HUES64 (cell line): ENCODE measurements at regions not wholly inside any gene's neighbourhood (a gene's known extent, or its start where the extent isn't known, plus 50 kb on each side); places are given as distances from the start of the nearest gene placed in this dataset.
"Not testable (repeated sequence)": the region's sequence is repeated elsewhere in the genome, so short reads cannot be mapped to it uniquely, and the experiment has no call there.

Experiments
- H3K27ac ChIP-seq: 2 replicates; pipeline ENCODE4 v1.7.0; 2013; ENCODE audit warnings: low read depth, low read length, inconsistent platforms
- H3K27me3 ChIP-seq: 2 replicates; pipeline ENCODE4 v1.6.1; 2013; ENCODE audit warnings: mild to moderate bottlenecking, low read length; ENCODE audit not compliant: insufficient read depth
- H3K36me3 ChIP-seq: 2 replicates; pipeline ENCODE4 v1.6.1; 2013; ENCODE audit warnings: mild to moderate bottlenecking, low read length; ENCODE audit not compliant: insufficient read depth
- H3K4me1 ChIP-seq: 2 replicates; pipeline ENCODE4 v1.6.1; 2013; ENCODE audit warnings: mild to moderate bottlenecking, low read length, moderate library complexity; ENCODE audit not compliant: insufficient read depth
- H3K4me3 ChIP-seq: 2 replicates; pipeline ENCODE4 v1.5.1; 2013; ENCODE audit warnings: mild to moderate bottlenecking, low read length, moderate library complexity
- H3K9ac ChIP-seq: 2 replicates; pipeline ENCODE4 v1.6.1; 2013; ENCODE audit warnings: mild to moderate bottlenecking, low read depth, low read length
- H3K9me3 ChIP-seq: 2 replicates; pipeline ENCODE4 v1.6.1; 2013; ENCODE audit warnings: low read depth, low read length; ENCODE audit not compliant: insufficient read depth
- WGBS: fragments of 150-250, 120-280 bp; methylation state at CpG from one replicate; pipeline ENCODE4 v1.1.7; 2013; ENCODE audit warnings: missing lambda C conversion rate; 5-methylcytosine and 5-hydroxymethylcytosine counted together

DNA sequence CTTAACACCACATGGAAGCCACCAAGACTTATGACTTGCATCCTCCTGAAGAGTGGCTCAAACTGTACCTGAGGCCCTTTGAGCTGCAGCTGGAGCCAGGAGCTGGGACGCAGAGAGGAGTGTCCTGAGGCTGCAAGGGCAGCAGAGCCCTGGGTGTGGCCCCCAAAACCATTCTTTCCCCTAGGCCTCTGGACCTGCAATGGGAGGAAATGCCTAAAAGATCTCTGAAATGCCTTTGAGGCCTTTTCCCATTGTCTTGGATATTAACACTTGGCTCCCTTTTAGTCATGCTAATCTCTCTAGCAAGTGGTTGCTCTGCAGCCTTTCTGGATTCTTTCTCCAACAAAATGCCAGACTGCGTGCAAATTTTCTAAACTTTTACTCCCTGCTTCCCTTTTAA is 156.1 kb downstream of the SLC38A4 start:
- 11% methylated on average over 2 of the region's 2 CpGs for WGBS
- Histone ChIP-seq H3K4me1 (peaks cover 18% of the 10 kb centered on the region), H3K9me3 (peaks cover 15% of the 10 kb centered on the region), H3K27ac (peak overlapping the region; percentile 91), H3K9ac (peak overlapping the region; percentile 40; the same call in 1 of the 2 replicates), H3K36me3 (no peaks in the 10 kb centered on the region), H3K4me3 (peak overlapping the region; percentile 26), H3K27me3 (no peaks in the 10 kb centered on the region)

DNA sequence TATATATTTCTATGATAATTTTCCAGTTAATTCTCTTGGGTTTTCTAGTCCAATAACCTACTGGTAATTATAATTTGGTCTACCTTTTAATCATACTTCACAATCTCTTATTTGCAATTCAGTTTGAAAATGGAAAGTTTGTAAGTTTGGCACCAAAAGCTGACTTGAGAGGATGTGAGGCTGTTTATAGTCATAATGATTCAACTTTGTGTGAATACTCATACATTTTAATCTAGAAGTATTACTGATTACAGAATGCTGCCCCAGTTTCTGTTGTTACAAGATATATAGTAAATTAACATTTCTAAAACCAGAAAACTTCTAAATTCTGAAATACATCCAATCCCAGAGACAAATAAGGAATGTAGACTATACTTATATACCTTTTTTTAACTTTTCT is 158.2 kb downstream of the SLC38A4 start:
- Histone ChIP-seq H3K4me3 (no peak overlapping the region), H3K4me1 (peaks cover 22% of the 10 kb centered on the region), H3K27ac (no peak overlapping the region), H3K9me3 (peaks cover 15% of the 10 kb centered on the region), H3K27me3 (no peaks in the 10 kb centered on the region), H3K36me3 (no peaks in the 10 kb centered on the region), H3K9ac (no peak overlapping the region)

DNA sequence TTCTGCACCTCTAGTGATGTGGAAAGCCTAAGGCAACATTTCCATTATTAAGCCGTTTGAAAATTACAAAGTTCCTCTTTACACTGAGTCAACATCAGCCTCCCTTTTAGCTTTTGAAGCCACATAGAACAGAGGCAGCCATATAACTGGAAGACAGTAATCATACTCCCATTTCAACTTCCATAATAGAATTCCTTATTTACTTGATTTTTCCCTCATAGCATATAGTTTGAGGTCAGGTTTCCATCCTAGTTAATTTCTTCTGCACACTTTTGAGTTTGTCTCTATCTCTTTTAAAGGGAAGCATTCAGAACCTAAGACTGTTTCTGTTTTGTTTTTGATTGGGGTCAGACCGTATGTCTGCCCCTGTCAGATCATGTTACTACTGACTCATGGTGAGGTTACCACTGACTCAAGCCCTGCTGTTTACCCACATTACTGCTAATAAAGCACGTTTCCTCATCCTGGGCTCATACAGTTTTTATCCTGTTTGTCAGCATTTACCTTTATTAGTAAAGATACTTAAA is 161.0 kb downstream of the SLC38A4 start:
- Histone ChIP-seq H3K4me1 (peaks cover 28% of the 10 kb centered on the region), H3K4me3 (no peak overlapping the region), H3K36me3 (no peaks in the 10 kb centered on the region), H3K27me3 (no peaks in the 10 kb centered on the region), H3K9me3 (peaks cover 15% of the 10 kb centered on the region), H3K9ac (no peak overlapping the region), H3K27ac (no peak overlapping the region)
- WGBS: 48% methylated on average over 3 of the region's 3 CpGs

DNA sequence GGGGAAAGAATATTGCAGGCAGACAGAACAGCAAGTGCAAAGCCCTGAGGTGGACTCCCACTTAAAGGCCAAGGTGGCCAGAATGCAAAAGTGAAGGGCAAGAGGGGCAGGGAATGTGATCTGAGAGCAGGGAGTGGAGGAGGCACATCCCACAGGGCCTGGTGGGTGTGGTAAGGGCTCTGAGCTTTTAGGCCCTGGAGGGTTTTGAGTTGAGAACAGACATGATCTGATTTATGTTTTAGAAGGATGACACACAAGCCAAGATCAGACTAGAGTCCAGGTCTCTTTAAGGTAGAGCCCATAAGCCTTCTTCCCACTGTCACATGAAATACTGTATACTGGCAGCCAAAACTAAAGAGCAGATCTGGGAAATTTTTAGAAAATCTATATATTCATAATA is 162.5 kb downstream of the SLC38A4 start:
- Histone ChIP-seq H3K27ac (no peak overlapping the region), H3K9ac (no peak overlapping the region), H3K4me1 (peaks cover 40% of the 10 kb centered on the region), H3K4me3 (no peak overlapping the region), H3K36me3 (no peaks in the 10 kb centered on the region), H3K27me3 (no peaks in the 10 kb centered on the region), H3K9me3 (peaks cover 9% of the 10 kb centered on the region)

DNA sequence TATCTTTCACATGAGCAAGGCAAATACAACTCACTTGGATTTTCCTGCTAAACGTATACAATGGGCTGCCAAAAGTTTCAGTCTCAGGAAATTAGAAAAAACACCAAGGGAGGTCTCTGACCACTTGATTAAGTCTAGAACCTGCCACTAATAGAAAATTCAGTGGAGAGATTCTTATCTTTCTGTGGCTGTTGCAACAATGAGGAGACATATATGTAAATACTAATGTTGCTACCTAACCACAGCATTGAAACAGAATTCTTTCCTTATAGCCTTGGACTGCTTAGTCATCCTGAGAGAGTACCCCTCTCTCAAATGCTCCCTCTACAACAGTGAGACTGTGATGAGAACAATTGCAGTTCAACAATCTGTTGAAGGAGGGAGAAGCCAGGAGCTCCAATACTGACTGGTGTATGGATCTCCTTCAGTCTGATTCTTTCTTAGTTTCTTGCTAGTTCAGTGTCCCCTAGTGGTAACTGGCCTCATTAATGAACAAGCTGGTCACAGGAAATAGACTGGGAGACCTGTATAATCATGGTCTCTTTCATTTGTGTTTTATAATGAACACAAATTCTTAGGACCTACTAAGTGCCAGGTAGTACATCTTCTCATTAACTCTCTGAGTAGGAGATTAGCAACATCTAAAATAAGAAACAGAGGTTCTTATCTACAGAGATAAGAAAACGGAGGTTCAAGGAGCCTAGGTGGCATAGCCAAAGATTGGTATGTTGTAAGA is 164.5 kb downstream of the SLC38A4 start:
- Histone ChIP-seq H3K9me3 (no peaks in the 10 kb centered on the region), H3K36me3 (no peaks in the 10 kb centered on the region), H3K4me1 (peaks cover 47% of the 10 kb centered on the region), H3K9ac (no peak overlapping the region), H3K4me3 (no peak overlapping the region), H3K27me3 (no peaks in the 10 kb centered on the region), H3K27ac (peak overlapping the region; percentile 39; the same call in 1 of the 2 replicates)
- 86% methylated on average over 2 of the region's 2 CpGs for WGBS

DNA sequence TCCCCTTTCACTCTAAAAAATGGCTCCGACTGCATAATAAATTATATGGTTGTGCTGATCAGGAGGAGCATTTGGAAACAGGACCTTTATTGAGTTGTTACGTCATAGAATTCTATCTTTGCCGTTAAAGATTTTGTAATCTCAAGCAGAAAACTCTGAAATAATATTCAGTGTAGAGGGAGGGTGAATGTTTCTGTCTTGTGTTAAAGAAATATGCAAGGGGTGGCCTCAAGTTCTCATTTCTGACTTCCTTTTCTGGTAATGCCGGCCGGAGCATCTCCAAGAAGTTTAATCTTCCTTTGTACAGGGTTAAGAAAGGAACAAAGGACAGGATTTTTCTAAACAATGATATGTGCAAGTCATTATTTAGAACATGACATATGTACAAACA is 165.1 kb downstream of the SLC38A4 start:
- Histone ChIP-seq H3K9me3 (no peaks in the 10 kb centered on the region), H3K9ac (no peak overlapping the region), H3K27ac (peak overlapping the region; percentile 39; the same call in 1 of the 2 replicates), H3K4me1 (peaks cover 47% of the 10 kb centered on the region), H3K4me3 (no peak overlapping the region), H3K27me3 (no peaks in the 10 kb centered on the region), H3K36me3 (no peaks in the 10 kb centered on the region)
- 94% methylated on average over 5 of the region's 5 CpGs for WGBS

DNA sequence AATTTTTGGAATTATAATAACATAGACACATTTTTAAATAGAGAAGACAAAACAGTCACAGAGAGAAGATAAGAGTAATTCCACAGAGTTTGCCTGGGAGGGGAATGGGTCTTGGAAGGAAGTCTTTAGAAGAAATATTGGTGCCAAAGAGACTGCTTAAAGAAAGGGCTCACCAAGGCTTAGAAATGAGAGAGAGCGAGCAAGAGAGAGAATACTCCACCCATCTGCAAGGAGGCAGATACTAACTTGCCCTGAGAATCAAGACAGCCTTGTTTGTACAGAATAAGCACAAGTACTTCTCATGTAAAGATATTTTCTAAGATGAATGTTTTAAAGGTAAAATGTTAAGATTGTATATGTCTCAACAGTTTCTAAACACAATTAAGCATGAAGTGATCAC is 165.5 kb downstream of the SLC38A4 start:
- WGBS: no CpG with 5 or more reads among the region's 1 CpG

DNA sequence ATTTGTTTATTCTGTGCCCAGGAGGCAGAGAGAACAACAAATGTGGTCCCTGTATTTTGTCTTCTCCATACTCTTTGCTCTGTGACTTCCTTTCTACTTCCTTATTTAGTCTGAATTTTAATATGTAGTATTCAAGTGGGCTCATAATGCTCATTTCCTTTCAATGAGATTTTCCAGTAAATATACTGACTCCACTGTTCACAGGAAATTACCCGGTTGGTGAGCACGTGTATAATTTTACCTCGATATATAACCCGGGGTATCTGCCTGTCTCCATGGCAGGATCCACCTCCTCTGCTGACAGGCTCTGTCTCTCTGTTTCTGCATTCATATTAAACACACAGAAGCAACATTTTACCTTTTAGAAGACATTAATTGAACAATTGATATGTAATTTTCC is 166.0 kb downstream of the SLC38A4 start:
- no peak overlapping the region for H3K27ac ChIP-seq
- no peak overlapping the region for H3K9ac ChIP-seq
- no peaks in the 10 kb centered on the region for H3K9me3 ChIP-seq
- 91% methylated on average over 4 of the region's 4 CpGs for WGBS
- H3K36me3 ChIP-seq: no peaks in the 10 kb centered on the region
- H3K27me3 ChIP-seq: no peaks in the 10 kb centered on the region
- peaks cover 40% of the 10 kb centered on the region for H3K4me1 ChIP-seq
- no peak overlapping the region for H3K4me3 ChIP-seq

More for the DNA sequence above, 165.5 kb downstream of the SLC38A4 start:
- H3K4me3 ChIP-seq: no peak overlapping the region
- H3K27me3 ChIP-seq: no peaks in the 10 kb centered on the region
- no peak overlapping the region for H3K27ac ChIP-seq
- peaks cover 44% of the 10 kb centered on the region for H3K4me1 ChIP-seq
- no peaks in the 10 kb centered on the region for H3K36me3 ChIP-seq
- H3K9me3 ChIP-seq: no peaks in the 10 kb centered on the region
- H3K9ac ChIP-seq: no peak overlapping the region

DNA sequence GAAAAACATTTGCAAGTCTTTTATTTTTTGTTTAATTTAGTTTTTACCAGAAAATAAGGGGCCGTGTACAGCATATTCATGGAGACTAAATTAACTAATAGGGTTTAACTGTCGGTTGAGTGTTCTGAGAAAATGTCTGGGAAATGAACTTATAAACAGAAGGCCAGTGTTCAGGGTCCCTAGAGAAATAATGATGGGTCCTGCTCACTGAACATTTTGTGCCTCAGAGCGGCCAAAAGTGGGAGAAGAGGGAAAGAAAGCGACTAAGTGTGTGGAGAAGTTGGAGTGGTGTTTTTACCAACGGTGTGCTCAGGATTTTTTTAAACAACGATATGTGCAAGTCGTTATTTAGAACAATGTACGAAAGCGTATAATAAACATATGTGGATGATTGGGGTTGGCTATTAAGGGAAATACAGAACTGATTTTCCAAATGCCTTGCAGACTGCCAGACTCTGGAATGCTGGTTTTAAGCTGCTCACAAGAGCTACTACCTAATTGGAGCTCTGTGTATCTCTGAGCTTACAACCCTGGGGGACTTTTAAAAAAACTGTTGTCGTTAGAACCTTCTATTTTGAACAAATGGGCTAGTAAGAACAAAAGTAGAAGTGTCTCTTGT is 166.7 kb downstream of the SLC38A4 start:
- 85% methylated on average over 10 of the region's 10 CpGs for WGBS
- H3K36me3 ChIP-seq: no peaks in the 10 kb centered on the region
- H3K4me3 ChIP-seq: no peak overlapping the region
- no peaks in the 10 kb centered on the region for H3K9me3 ChIP-seq
- H3K9ac ChIP-seq: no peak overlapping the region
- H3K27ac ChIP-seq: no peak overlapping the region
- H3K27me3 ChIP-seq: no peaks in the 10 kb centered on the region
- H3K4me1 ChIP-seq: peaks cover 35% of the 10 kb centered on the region

DNA sequence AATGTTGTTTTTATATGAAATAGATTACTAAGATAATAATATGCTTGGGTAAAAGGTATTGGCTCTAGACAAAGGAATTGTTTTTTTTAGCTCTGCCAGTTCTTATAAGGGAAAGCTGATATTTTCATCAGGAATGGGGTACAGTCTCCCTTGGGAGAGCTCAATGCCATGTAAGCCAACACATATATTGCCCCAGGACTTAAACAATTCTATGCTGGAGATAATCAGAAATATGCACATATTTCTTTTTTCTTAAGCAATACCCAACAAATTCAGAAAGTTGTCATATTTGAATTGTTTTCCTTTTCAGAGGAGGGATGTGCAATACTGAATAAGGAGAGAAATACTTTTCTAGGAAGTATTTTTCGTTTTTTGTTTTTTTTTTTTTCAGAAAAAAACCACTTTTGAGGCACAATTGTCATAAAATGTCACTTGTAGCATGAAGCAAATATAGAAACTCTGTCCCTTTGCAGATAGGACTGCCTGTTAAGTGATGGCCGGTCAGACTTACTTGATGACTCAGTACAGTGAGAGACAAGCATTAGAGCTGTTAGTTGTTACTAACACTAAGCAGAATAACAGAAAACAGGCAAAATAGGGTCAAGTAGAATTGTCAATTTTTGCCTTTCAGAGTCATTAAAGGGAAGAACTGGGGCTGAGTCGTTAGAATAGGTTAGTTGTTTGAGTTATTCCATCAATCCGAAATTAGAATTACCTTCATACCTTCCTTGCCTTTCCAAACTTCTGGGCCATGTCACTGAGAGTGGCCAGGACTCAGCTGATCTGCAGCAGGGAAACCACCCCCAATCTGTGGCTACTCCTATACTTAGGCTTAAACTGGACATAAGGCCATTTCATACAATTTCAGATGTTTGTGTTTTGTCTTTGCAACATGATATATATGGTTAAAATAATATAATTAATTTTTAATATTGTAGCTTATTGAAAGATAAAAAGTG is 168.1 kb downstream of the SLC38A4 start:
- Histone ChIP-seq H3K4me3 (no peak overlapping the region), H3K9ac (no peak overlapping the region), H3K27me3 (no peaks in the 10 kb centered on the region), H3K9me3 (no peaks in the 10 kb centered on the region), H3K27ac (no peak overlapping the region; the same call in 1 of the 2 replicates), H3K4me1 (peaks cover 35% of the 10 kb centered on the region), H3K36me3 (no peaks in the 10 kb centered on the region)
- WGBS: 73% methylated on average over 4 of the region's 4 CpGs

DNA sequence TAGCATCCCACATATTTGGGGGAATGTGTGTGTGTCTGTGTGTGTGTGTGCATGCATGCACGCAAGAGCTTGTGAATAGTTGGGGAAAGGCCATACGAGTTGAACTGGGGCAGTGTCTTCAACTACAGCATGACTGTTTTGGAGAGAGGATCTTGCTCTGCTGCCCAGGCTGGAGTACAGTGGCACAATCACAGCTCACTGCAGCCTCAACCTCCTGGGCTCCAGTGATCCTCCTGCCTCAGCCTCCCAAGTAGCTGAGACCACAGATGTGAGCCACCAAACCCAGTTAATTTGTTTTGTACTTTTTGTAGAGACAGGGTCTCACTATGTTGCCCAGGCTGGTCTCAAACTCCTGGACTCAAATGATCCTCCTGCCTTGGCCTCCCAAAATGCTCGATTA is 169.8 kb downstream of the SLC38A4 start:
- not testable (repeated sequence) for H3K9ac ChIP-seq, H3K27me3 ChIP-seq, H3K4me3 ChIP-seq, H3K9me3 ChIP-seq, H3K27ac ChIP-seq, H3K36me3 ChIP-seq
- peaks cover 32% of the 10 kb centered on the region for H3K4me1 ChIP-seq
- 90% methylated on average over 3 of the region's 3 CpGs for WGBS
